Activated T-helper 2 cell treated with anti-CD3 and anti-CD28 coated beads, Interferon-gamma antibody, Interleukin-2, Interleukin-4, amounts not matched to agents 10 μg/mL and 5 μg/mL and 100 μg/mL, durations not matched to agents 14 hours and 24 hours and 36 hours (primary cell): ENCODE measurements at regions not wholly inside any gene's neighbourhood (a gene's known extent, or its start where the extent isn't known, plus 50 kb on each side); places are given as distances from the start of the nearest gene placed in this dataset.

Source experiments
- DNase-seq: peaks from one replicate; pipeline ENCODE4 v3.0.0; 2021; ENCODE audit warnings: low spot score
- H3K27ac Mint-ChIP-seq: one replicate; pipeline ENCODE4 v1.8.0; 2021; ENCODE audit warnings: mixed read lengths
- H3K27me3 Mint-ChIP-seq: one replicate; pipeline ENCODE4 v1.8.0; 2021; ENCODE audit warnings: low read depth, mixed read lengths
- H3K36me3 Mint-ChIP-seq: one replicate; pipeline ENCODE4 v1.8.0; 2021; ENCODE audit warnings: low read depth, mixed read lengths
- H3K4me1 Mint-ChIP-seq: one replicate; pipeline ENCODE4 v1.8.0; 2021; ENCODE audit warnings: low read depth, mixed read lengths
- H3K4me3 Mint-ChIP-seq: one replicate; pipeline ENCODE4 v1.8.0; 2021; ENCODE audit warnings: low read depth, mild to moderate bottlenecking, moderate library complexity, mixed read lengths
- H3K9me3 Mint-ChIP-seq: one replicate; pipeline ENCODE4 v1.8.0; 2021; ENCODE audit warnings: mixed read lengths
- intact Hi-C: fragments of 100-400 bp; cut with micrococcal nuclease; formaldehyde crosslinking; loops from one replicate; pipeline ENCODE4 v1.15.1; 2023

DNA sequence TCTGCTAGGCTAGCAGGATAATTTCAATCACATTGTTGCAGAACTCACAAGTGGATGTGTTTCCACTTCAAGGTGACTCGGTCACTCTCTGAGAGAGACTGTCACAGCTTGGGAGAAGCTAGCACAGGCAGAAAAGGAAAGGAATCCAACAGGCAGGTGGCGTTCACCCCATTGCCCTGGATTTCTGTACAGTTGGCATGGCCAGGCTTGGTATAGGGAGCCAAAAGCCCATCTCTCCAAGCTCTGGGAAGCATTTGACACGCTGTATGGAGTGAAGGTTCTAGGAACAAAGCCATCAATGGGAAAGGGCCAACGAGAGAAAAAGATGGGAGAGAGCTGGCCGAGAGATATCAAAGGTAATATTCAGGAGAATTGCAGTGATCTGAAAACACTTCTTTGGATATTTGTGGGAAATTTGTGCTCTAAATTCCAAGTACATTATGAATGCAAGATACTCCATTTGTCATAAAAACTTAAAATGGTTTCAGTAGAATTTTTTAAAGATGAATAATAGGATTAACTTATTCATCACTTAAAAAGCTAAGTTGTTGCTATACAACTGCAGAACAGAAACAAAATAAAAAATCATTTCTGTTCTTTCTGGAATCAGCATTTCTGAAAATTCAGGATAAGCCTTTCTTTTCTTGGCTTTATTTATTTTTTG, 223.5 kb upstream of the NTM start:
- no peaks in the 10 kb centered on the region for H3K27me3 Mint-ChIP-seq
- H3K27ac Mint-ChIP-seq, result no peak overlapping the region
- intact Hi-C loops, result no loop called here
- H3K9me3 Mint-ChIP-seq, result no peaks in the 10 kb centered on the region
- H3K36me3 Mint-ChIP-seq, result no peaks in the 10 kb centered on the region
- no peak overlapping the region for H3K4me3 Mint-ChIP-seq
- no peaks in the 10 kb centered on the region for H3K4me1 Mint-ChIP-seq
- DNase-seq, result no peak

DNA sequence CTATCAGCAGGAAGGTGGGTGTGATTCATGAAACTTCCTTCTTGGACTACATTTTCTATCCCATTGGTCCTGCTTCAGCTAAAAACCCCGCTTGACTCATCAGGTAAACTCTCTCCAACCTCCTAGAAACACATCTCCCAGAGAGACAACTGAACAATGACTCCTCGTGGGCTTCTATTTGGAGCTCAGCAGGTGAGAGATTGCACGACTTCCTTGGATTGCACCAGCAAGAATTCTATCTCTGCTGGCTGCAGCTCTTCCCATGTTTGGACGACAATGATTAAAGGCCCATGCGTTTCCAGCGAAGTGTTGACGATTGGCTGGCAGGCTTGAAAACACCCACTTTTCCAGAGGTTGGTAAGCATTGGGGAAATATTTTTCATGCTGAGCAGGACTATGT, 216.1 kb upstream of the NTM start:
- Mint-ChIP-seq H3K27me3 (no peaks in the 10 kb centered on the region), H3K4me1 (no peaks in the 10 kb centered on the region), H3K36me3 (no peaks in the 10 kb centered on the region), H3K27ac (no peak overlapping the region), H3K9me3 (no peaks in the 10 kb centered on the region), H3K4me3 (no peak overlapping the region)
- no peak for DNase-seq
- intact Hi-C loops, result no loop called here

DNA sequence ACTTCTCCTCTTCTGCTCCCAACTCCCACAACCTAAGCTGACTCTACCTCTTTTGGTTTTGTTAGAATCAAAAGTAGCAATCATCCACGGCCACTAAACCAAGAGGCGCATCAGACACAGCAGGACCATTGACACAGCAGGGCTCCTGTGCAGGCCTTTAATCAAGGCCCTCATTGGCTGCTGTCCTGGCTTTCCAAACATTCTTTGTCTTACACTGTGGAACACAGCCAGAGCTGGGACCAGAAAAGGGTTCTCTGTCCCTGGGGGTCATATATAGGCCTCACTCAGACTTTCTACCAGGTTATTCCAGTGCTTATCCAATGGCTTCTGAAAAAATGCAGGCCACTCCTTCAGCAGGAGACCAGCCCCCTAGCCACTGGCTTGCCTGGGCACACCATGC, 212.7 kb upstream of the NTM start:
- DNase-seq, result no peak
- no peak overlapping the region for H3K27ac Mint-ChIP-seq
- no peak overlapping the region for H3K4me3 Mint-ChIP-seq
- intact Hi-C loops, result no loop called here
- no peaks in the 10 kb centered on the region for H3K9me3 Mint-ChIP-seq
- H3K27me3 Mint-ChIP-seq, result no peaks in the 10 kb centered on the region
- H3K4me1 Mint-ChIP-seq, result no peaks in the 10 kb centered on the region
- H3K36me3 Mint-ChIP-seq, result no peaks in the 10 kb centered on the region

DNA sequence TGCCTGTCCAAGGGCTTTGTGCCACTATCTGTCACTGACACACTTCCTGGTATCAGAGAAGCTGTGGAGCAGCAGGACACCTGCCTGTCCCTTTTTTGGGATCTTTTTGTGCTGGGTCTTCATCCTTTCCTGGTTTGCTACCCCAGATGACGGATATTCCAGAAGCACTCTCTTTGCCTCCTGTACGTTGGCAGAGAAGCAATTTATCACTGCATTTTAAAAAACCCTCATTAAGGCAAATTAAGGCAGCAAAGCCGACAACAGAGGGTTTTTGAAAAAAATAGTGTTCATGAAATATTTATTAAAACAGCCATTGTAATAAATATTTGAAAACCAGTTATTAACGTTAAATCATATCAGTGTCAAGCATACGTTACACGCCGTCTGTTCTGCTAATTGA, 209.6 kb upstream of the NTM start:
- Mint-ChIP-seq H3K4me1 (no peaks in the 10 kb centered on the region), H3K9me3 (no peaks in the 10 kb centered on the region)

DNA sequence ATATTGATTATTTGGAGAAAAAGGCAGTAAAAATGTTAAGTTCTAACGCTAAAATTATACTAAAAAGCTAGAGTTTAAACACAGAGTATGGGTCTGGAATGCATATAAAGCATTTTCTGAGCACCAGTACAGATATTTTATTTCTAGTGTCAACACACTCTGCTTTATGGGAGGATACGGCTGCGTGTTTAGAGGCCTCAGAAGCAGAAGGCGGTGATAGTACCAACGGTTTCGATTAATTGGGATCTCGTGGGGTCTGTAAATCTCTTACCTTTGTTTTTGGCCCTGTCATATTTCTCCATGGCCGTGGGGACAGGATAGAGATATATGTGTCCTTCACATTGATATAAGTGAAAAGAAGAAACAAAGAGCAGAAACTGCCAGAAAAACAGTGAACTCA, 206.8 kb upstream of the NTM start:
- Mint-ChIP-seq H3K9me3 (no peaks in the 10 kb centered on the region), H3K4me3 (no peak overlapping the region), H3K4me1 (no peaks in the 10 kb centered on the region), H3K27me3 (no peaks in the 10 kb centered on the region), H3K36me3 (no peaks in the 10 kb centered on the region), H3K27ac (no peak overlapping the region)
- DNase-seq, result no peak
- intact Hi-C loops, result no loop called here

More for the DNA sequence above, 209.6 kb upstream of the NTM start:
- Mint-ChIP-seq H3K36me3 (no peaks in the 10 kb centered on the region), H3K4me3 (no peak overlapping the region), H3K27ac (no peak overlapping the region), H3K27me3 (no peaks in the 10 kb centered on the region)
- DNase-seq, result no peak
- intact Hi-C loops, result no loop called here

DNA sequence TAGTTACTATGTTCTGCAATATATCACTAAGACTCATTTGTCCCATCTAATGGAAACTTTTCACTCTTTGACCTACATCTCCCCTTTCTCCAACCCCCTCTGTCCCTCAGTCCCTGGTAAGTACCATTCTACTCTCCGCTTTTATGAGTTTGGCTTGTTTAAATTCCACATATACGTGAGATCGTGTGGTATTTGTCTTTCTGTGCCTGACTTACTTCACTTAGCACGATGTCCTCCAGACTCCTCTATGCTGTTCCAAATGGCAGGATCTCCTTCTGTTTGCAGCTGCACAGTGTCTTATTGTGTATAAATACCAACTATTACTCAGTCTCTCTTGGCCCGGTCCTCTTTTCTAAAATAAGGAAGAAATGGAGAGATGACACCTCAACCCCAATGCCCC, 205.4 kb upstream of the NTM start:
- Mint-ChIP-seq H3K9me3 (no peaks in the 10 kb centered on the region), H3K27me3 (no peaks in the 10 kb centered on the region), H3K4me3 (no peak overlapping the region), H3K27ac (no peak overlapping the region), H3K4me1 (no peaks in the 10 kb centered on the region), H3K36me3 (no peaks in the 10 kb centered on the region)
- no peak for DNase-seq
- intact Hi-C loops, result no loop called here

DNA sequence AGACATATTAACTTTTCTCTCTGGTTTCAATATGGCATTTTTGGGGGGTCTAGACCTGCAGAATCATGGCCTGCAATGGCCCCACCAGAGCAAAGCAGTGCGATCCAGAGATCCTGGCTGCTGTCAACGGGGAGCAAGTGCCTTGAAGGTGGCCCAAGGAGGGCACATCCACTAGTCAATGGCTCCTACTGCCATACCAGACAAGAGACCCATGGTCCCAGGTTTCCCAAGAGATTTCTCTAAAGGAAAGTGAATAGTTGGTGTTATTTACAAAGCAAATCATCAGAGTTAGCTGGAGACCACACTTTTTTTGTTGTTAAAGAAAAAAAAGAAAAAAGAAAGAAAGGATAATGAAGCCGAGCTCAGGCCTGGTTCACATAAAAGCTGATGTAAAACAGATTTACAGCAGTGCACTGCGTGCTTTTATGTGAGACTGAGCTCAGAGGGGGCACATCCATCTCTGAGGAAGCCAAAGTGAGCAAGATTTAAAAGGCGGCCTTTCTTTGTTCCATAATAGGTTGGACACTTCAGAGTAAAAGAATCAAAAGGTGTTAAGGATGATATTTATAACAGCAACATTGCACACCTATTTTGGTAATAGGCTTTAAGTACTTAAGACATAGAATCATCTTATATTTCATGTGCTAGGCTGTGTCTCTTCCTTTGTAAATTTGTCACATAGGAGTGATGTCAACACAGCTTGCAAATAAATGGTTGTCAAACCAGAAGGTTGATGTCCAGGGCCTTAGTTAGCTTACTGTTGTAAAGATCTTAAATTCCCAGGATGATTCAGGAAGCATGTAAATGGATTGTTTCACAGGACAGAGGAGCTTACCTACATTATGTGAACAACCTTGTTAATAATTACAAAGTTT, 201.3 kb upstream of the NTM start:
- intact Hi-C loops, result no loop called here
- no peak overlapping the region for H3K27ac Mint-ChIP-seq
- no peak overlapping the region for H3K4me3 Mint-ChIP-seq
- peaks cover 3% of the 10 kb centered on the region for H3K9me3 Mint-ChIP-seq
- H3K27me3 Mint-ChIP-seq, result no peaks in the 10 kb centered on the region
- no peaks in the 10 kb centered on the region for H3K36me3 Mint-ChIP-seq
- no peak for DNase-seq
- no peaks in the 10 kb centered on the region for H3K4me1 Mint-ChIP-seq

DNA sequence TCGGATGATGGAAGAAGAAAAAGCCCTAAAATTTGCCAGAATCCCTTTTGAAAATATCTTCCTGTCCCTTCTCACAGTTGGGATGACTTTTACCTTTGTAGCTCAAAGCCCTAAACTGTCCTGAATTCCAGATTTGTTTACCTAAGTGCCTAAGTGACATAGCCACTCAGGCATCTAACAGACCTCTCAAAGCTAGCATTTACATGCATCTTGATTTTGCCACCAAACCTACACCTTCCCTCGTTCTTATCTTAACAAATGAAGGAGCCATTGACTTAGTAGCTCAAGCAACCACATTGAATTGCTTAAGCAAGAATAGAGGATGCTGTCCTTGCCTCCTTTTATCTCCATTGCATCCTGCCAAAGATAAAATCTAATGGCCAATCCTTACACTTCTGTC, 198.4 kb upstream of the NTM start:
- intact Hi-C loops, result no loop called here
- H3K4me1 Mint-ChIP-seq, result no peaks in the 10 kb centered on the region

DNA sequence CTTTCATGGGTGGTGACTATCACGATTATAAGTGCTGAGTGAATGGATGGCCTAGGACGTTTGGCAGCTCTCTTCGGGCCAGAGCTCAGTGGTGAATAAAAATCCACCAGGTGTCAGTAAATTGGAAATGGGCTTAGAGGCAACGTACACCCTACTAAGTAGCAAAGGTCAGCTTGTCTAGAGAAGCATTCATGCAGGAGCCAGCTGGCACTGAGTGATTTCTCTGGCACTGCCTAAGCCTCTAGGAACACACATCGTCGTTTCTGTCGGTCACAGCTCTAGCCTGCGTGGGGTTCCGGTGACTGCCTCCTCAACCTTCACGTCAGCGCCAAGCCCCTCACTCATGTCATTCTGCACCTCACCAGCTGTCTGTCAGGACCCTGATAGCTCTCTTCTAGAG, 192.4 kb upstream of the NTM start:
- no peaks in the 10 kb centered on the region for H3K27me3 Mint-ChIP-seq
- no peak overlapping the region for H3K27ac Mint-ChIP-seq
- intact Hi-C loops, result no loop called here
- peaks cover under 1% of the 10 kb centered on the region for H3K9me3 Mint-ChIP-seq
- DNase-seq, result no peak
- no peaks in the 10 kb centered on the region for H3K36me3 Mint-ChIP-seq
- no peaks in the 10 kb centered on the region for H3K4me1 Mint-ChIP-seq
- H3K4me3 Mint-ChIP-seq, result no peak overlapping the region

More for the DNA sequence above, 198.4 kb upstream of the NTM start:
- Mint-ChIP-seq H3K27ac (no peak overlapping the region), H3K27me3 (no peaks in the 10 kb centered on the region), H3K4me3 (no peak overlapping the region), H3K9me3 (peaks cover 3% of the 10 kb centered on the region), H3K36me3 (no peaks in the 10 kb centered on the region)
- no peak for DNase-seq

DNA sequence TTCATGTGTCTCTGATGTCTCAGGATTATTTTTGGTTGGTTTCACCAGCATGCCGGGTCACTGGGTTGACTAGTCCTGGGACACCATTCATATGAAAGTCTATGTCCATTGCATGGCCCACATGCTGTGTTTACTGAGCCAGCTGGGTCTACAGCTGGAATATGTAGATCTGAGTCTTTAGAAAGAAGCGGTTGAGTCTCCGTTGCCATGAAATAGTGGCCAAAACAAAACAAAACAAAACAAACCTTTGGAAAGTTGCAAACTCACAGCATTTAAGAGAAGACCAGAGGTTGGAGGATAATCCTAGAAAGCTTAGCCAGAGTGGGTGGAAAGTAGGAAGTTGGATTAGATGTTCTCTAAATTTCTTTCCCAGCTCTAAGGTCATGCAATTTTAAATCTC, 191.8 kb upstream of the NTM start:
- Mint-ChIP-seq H3K36me3 (no peaks in the 10 kb centered on the region), H3K27me3 (no peaks in the 10 kb centered on the region), H3K4me1 (no peaks in the 10 kb centered on the region), H3K27ac (no peak overlapping the region), H3K9me3 (no peaks in the 10 kb centered on the region), H3K4me3 (no peak overlapping the region)
- intact Hi-C loops, result no loop called here
- DNase-seq, result no peak

DNA sequence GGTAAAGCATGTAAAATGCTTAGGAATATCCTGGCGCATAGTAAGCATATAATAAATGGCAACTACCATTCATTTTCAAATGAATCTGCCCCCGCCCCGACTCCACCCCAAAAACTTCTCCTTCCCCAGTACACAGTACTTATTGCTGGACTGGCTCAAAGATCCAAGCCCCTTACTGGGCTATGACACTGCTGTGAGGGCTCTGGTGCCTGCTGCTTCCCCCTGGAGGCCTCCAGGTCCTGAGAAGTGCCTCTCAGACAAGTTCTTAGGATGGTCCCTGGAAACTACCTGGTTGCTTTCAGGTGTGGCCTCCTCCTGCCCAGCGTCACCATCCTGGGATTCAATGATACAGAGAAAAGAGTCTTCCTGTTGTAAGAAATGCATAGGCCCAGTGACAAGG, 190.6 kb upstream of the NTM start:
- no peak for DNase-seq
- Mint-ChIP-seq H3K27me3 (no peaks in the 10 kb centered on the region), H3K36me3 (no peaks in the 10 kb centered on the region), H3K4me3 (no peak overlapping the region), H3K9me3 (no peaks in the 10 kb centered on the region), H3K4me1 (no peaks in the 10 kb centered on the region), H3K27ac (no peak overlapping the region)
- intact Hi-C loops, result no loop called here

DNA sequence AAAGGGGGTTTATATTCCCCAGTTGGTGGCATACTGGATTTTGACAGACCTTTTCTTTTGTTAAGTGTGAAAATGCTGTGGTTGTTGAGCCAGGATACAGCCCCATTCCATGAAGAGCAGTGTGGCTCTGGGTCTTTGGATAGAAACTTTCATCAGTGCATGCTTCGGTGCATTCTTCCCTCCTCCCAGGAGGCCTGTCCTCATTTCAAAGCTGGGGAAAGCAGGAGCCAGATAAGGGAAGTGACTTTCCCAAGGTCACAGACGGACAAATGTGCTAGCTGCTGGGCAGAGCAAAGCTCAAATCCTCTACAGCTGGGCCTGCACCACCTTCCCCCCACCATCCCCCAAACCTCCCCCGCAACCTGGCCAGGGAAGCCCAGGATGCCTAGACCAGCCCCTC, 184.5 kb upstream of the NTM start:
- no peaks in the 10 kb centered on the region for H3K9me3 Mint-ChIP-seq
- no peak for DNase-seq
- peaks cover 2% of the 10 kb centered on the region for H3K27me3 Mint-ChIP-seq
- no peak overlapping the region for H3K4me3 Mint-ChIP-seq
- peaks cover 2% of the 10 kb centered on the region for H3K4me1 Mint-ChIP-seq
- no peak overlapping the region for H3K27ac Mint-ChIP-seq
- intact Hi-C loops, result no loop called here
- no peaks in the 10 kb centered on the region for H3K36me3 Mint-ChIP-seq

DNA sequence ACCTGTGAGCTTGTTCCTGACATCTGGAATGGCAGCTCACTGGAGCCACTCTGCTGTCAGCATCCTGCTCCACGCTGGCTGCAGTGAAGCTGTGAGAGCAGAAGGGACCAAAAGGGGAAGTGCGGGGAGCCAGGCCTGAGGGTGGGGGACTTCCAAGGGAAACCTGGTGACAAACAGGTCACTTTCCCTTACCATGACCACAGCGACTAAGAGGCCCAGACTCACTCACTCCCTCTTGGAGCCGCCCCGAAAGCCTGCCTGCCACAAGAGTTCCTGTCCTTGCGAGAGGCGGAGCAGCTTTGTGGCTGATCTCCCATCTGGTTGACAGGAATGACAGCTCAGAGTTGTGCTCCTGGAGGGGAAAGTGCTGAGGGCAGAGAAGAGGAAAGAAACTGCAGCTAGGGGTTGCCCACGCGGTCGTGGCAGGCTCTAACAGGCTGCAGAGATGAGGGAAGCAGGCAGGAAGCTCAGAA, 183.8 kb upstream of the NTM start:
- Mint-ChIP-seq H3K27ac (no peak overlapping the region), H3K36me3 (no peaks in the 10 kb centered on the region), H3K27me3 (peaks cover 2% of the 10 kb centered on the region), H3K4me1 (peaks cover 2% of the 10 kb centered on the region), H3K4me3 (no peak overlapping the region), H3K9me3 (no peaks in the 10 kb centered on the region)
- no peak for DNase-seq
- intact Hi-C loops, result no loop called here
